GM23248 (cell line): ENCODE measurements at regions not wholly inside any gene's neighbourhood (a gene's known extent, or its start where the extent isn't known, plus 50 kb on each side); places are given as distances from the start of the nearest gene placed in this dataset.

Experiments
- DNase-seq: peaks from one replicate; pipeline ENCODE4 v3.0.0-alpha.2; 2015
- H2AFZ ChIP-seq: fragments of 200-600 bp; sonication (generic); 2 replicates; pipeline ENCODE4 v1.6.1; 2016; ENCODE audit warnings: antibody characterized with exemption
- H3F3A ChIP-seq: fragments of 200-600 bp; sonication (generic); 2 replicates; pipeline ENCODE4 v1.6.1; 2016; ENCODE audit warnings: mild to moderate bottlenecking, antibody characterized with exemption, mixed run types; ENCODE audit not compliant: insufficient read depth
- H3K27ac ChIP-seq: fragments of 200-600 bp; sonication (generic); 2 replicates; pipeline ENCODE4 v1.5.1; 2016; ENCODE audit warnings: mild to moderate bottlenecking
- H3K27me3 ChIP-seq: fragments of 200-600 bp; sonication (generic); replicated peaks from 2 replicates; pipeline ENCODE4 v1.6.1; 2016; ENCODE audit warnings: mild to moderate bottlenecking; ENCODE audit not compliant: insufficient read depth
- H3K36me3 ChIP-seq: fragments of 200-600 bp; sonication (generic); 2 replicates; pipeline ENCODE4 v1.6.1; 2016; ENCODE audit warnings: low read depth, mild to moderate bottlenecking
- H3K4me1 ChIP-seq: fragments of 200-600 bp; sonication (generic); 2 replicates; pipeline ENCODE4 v1.6.1; 2016; ENCODE audit warnings: mild to moderate bottlenecking; ENCODE audit not compliant: insufficient read depth
- H3K4me2 ChIP-seq: fragments of 200-600 bp; sonication (generic); one replicate; pipeline ENCODE4 v1.6.1; 2016; ENCODE audit warnings: mild to moderate bottlenecking; ENCODE audit not compliant: unreplicated experiment
- H3K4me3 ChIP-seq: fragments of 200-600 bp; sonication (generic); 2 replicates; pipeline ENCODE4 v1.5.1; 2016; ENCODE audit warnings: mild to moderate bottlenecking
- H3K79me2 ChIP-seq: fragments of 200-600 bp; sonication (generic); 2 replicates; pipeline ENCODE4 v1.6.1; 2016; ENCODE audit warnings: mild to moderate bottlenecking; ENCODE audit not compliant: insufficient read depth
- H3K9ac ChIP-seq: fragments of 200-600 bp; sonication (generic); 2 replicates; pipeline ENCODE4 v1.6.1; 2016; ENCODE audit warnings: mild to moderate bottlenecking
- H3K9me2 ChIP-seq: fragments of 200-600 bp; sonication (generic); 2 replicates; pipeline ENCODE4 v1.6.1; 2016; ENCODE audit warnings: mixed run types, mild to moderate bottlenecking, moderate library complexity; ENCODE audit not compliant: insufficient read depth
- H3K9me3 ChIP-seq: fragments of 200-600 bp; sonication (generic); one replicate; pipeline ENCODE4 v1.6.1; 2017; ENCODE audit warnings: low read depth
- H4K20me1 ChIP-seq: fragments of 200-600 bp; sonication (generic); 2 replicates; pipeline ENCODE4 v1.6.0; 2016; ENCODE audit not compliant: insufficient read depth
- EZH2 ChIP-seq: fragments of 200-600 bp; sonication (generic); IDR thresholded peaks from 2 replicates; pipeline ENCODE4 v1.6.1; 2018; ENCODE audit warnings: antibody characterized with exemption, mild to moderate bottlenecking; ENCODE audit not compliant: insufficient read depth, poor library complexity, severe bottlenecking
- EZH2phosphoT487 ChIP-seq: fragments of 200-600 bp; sonication (generic); IDR thresholded peaks from 2 replicates; pipeline ENCODE4 v1.6.1; 2018; ENCODE audit warnings: antibody characterized with exemption, moderate library complexity, mild to moderate bottlenecking, low read depth; ENCODE audit not compliant: insufficient read depth
- WGBS, 2 experiments: methylation state at CpG; one replicate each; pipeline ENCODE4 v1.1.6; 2015 to 2017; ENCODE audit warnings: low lambda C conversion rate in 2 of 2, low coverage in 1 of 2; ENCODE audit errors: missing lambda C conversion rate in 2 of 2; 5-methylcytosine and 5-hydroxymethylcytosine counted together
- in situ Hi-C: fragments of 300-500 bp; cut with MboI; formaldehyde crosslinking; loops from 2 replicates; pipeline ENCODE4 v1.15.0; 2020

- Histone ChIP-seq H3K27me3 (no peaks in the 10 kb centered on the region), H3K36me3 (no peaks in the 10 kb centered on the region), H3K9ac (no peak overlapping the region), H3K4me2 (no peak overlapping the region), H3K9me3 (no peaks in the 10 kb centered on the region), H3K79me2 (no peaks in the 10 kb centered on the region), H3K27ac (no peak overlapping the region), H3K4me1 (no peaks in the 10 kb centered on the region), H3F3A (no peaks in the 10 kb centered on the region), H2AFZ (no peak overlapping the region), H4K20me1 (no peaks in the 10 kb centered on the region), H3K9me2 (no peaks in the 10 kb centered on the region), H3K4me3 (no peak overlapping the region)
- in situ Hi-C loops: no loop called here
- TF ChIP-seq EZH2: no peak
- TF ChIP-seq EZH2phosphoT487: no peak
- DNase-seq: no peak
- 8 to 9% methylated on average over 2 of the region's 2 CpGs for WGBS, 2 experiments
Observed at GRCh38 chr16:25637236-25637635, 54.5 kb upstream of the HS3ST4 start.

GRCh38 chr16:25636662-25637061 is 55.1 kb upstream of the HS3ST4 start:
- Histone ChIP-seq H3K4me2 (no peak overlapping the region), H3K9me3 (no peaks in the 10 kb centered on the region), H3K9ac (no peak overlapping the region), H3K4me3 (no peak overlapping the region), H3F3A (no peaks in the 10 kb centered on the region), H3K36me3 (no peaks in the 10 kb centered on the region), H2AFZ (no peak overlapping the region), H3K27me3 (no peaks in the 10 kb centered on the region), H3K4me1 (no peaks in the 10 kb centered on the region), H3K27ac (no peak overlapping the region), H3K9me2 (no peaks in the 10 kb centered on the region), H3K79me2 (no peaks in the 10 kb centered on the region), H4K20me1 (no peaks in the 10 kb centered on the region)
- TF ChIP-seq EZH2: no peak
- TF ChIP-seq EZH2phosphoT487: no peak
- no peak for DNase-seq
- WGBS, 2 experiments: 15 to 19% methylated on average over 2 of the region's 2 CpGs
- in situ Hi-C loops: no loop called here

DNA sequence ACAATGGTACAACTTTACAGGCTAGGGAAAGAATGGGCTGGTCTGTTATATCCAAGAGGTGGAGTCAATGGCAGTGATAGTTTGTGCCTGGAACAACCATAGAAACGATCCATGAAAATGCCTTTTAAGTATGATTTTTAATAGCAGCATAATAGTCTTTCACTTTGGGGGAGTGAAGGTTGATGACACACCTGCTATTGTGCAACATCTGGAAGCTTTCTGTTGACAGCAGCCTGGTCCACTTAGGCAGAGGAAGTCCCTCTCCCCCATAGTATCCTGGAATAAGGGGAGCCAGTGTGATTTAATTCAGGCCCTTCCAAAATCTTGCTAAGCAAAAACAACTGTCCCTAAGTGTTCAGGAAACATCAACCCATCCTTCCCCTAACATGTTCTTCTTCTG is 56.3 kb upstream of the HS3ST4 start:
- Histone ChIP-seq H3K4me2 (no peak overlapping the region), H3K4me3 (no peak overlapping the region), H2AFZ (no peak overlapping the region), H3F3A (no peaks in the 10 kb centered on the region), H3K9me2 (no peaks in the 10 kb centered on the region), H3K36me3 (no peaks in the 10 kb centered on the region), H3K9me3 (no peaks in the 10 kb centered on the region), H3K4me1 (no peaks in the 10 kb centered on the region), H4K20me1 (no peaks in the 10 kb centered on the region), H3K79me2 (no peaks in the 10 kb centered on the region), H3K27me3 (no peaks in the 10 kb centered on the region), H3K9ac (no peak overlapping the region), H3K27ac (no peak overlapping the region)
- in situ Hi-C loops: no loop called here
- WGBS, 2 experiments: 0 to 5% methylated on average over 1 of the region's 1 CpG
- DNase-seq: no peak
- TF ChIP-seq EZH2phosphoT487 (no peak), EZH2 (no peak)

DNA sequence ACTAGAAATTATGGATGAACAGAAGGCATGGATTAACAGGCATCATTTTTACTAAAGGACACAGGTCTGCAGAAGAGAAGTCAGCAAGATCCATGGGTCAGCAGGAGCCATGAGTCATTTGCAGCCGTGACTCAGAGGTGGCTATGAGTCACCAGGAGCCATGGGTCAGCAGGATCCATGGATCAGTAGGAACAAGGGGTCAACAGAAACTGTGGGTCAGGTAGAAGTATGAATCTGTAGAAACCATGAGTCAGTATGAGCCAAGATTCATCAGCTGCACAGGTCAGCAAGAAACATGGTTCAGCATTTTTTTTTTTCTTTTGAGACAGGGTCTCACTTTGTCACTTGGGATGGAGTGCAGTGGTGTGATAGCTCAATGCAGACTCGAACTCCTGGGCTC is 58.2 kb upstream of the HS3ST4 start:
- no peak overlapping the region for H3K4me2 ChIP-seq
- no peaks in the 10 kb centered on the region for H3K9me3 ChIP-seq
- TF ChIP-seq EZH2phosphoT487 (no peak), EZH2 (no peak)
- peak; percentile 6 for DNase-seq
- 15% methylated on average over 2 of the region's 2 CpGs for WGBS, 2 experiments
- H2AFZ ChIP-seq: no peak overlapping the region
- H3K79me2 ChIP-seq: no peaks in the 10 kb centered on the region
- H3K27me3 ChIP-seq: no peaks in the 10 kb centered on the region
- no peaks in the 10 kb centered on the region for H3K9me2 ChIP-seq
- H3K4me3 ChIP-seq: no peak overlapping the region
- H3K27ac ChIP-seq: no peak overlapping the region
- H3K36me3 ChIP-seq: no peaks in the 10 kb centered on the region
- no peaks in the 10 kb centered on the region for H3K4me1 ChIP-seq
- no peaks in the 10 kb centered on the region for H4K20me1 ChIP-seq
- H3F3A ChIP-seq: no peaks in the 10 kb centered on the region
- H3K9ac ChIP-seq: no peak overlapping the region
- in situ Hi-C loops: no loop called here

- Histone ChIP-seq H3K4me1 (no peaks in the 10 kb centered on the region), H3K9ac (no peak overlapping the region), H3F3A (no peaks in the 10 kb centered on the region), H2AFZ (no peak overlapping the region), H3K27me3 (no peaks in the 10 kb centered on the region), H4K20me1 (no peaks in the 10 kb centered on the region), H3K9me2 (no peaks in the 10 kb centered on the region), H3K4me3 (no peak overlapping the region), H3K36me3 (no peaks in the 10 kb centered on the region), H3K27ac (no peak overlapping the region), H3K9me3 (no peaks in the 10 kb centered on the region), H3K79me2 (no peaks in the 10 kb centered on the region), H3K4me2 (no peak overlapping the region)
- TF ChIP-seq EZH2 (no peak), EZH2phosphoT487 (no peak)
- no peak for DNase-seq
- in situ Hi-C loops: loop anchor here (10.0 kb wide), 1 partner anchor 64 kb away; no protein-coding TSS in a partner anchor
- 12 to 38% methylated on average over 2 of the region's 2 CpGs for WGBS, 2 experiments
Observed at GRCh38 chr16:25628766-25629165, 63.0 kb upstream of the HS3ST4 start.
